ENCODE measurements at regions not wholly inside any gene's neighbourhood (a gene's known extent, or its start where the extent isn't known, plus 50 kb on each side); places are given as distances from the start of the nearest gene placed in this dataset.
"Not testable (repeated sequence)": the region's sequence is repeated elsewhere in the genome, so short reads cannot be mapped to it uniquely, and the experiment has no call there.

DNA sequence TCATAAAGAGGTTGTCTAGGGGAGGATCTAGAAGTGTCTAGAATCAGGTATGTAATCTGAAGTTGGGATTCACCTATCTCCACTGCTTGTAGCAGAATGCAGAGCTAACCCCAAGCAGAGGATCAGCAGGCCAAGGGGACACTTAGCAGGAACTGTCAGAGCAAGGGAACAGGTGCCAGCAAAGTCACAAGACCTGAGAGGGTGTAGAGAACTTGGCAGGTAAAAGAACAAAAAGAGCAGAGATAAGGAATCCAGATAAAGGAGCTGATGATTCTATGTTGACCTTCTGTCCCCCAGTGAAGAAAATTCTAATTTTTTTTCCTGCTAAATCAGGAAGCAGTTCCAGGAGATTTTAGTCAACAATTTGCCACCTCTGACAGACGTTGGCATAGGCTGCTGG lies 91.4 kb upstream of the CCDC71L start:
- Histone ChIP-seq H3K9me3 (peaks cover 0 to 5% (median 0%) of the 10 kb centered on the region in 4 donors), H3K4me1 (peaks cover 0 to 5% (median 0%) of the 10 kb centered on the region in 4 donors), H3K36me3 (no peaks in the 10 kb centered on the region), H3K27ac (no peak overlapping the region), H3K27me3 (no peaks in the 10 kb centered on the region), H3K4me3 (no peak overlapping the region)
- no peak for TF ChIP-seq POLR2A (IDR thresholded peaks at IDR 0.05)
- no peak for TF ChIP-seq EP300 (IDR thresholded peaks at IDR 0.05)
- no peak for TF ChIP-seq CTCF (IDR thresholded peaks at IDR 0.05)
- DNase-seq (ENCODE audit: low spot score in 2 of 2): no peak
- WGBS, 2 donors: 55 to 62% methylated on average over 1 of the region's 1 CpG

GRCh38 chr7:106755024-106755423 lies 94.1 kb upstream of the CCDC71L start:
- not testable (repeated sequence) for H3K36me3 ChIP-seq; DNase-seq (ENCODE audit: low spot score in 2 of 2); H3K9me3 ChIP-seq; H3K4me3 ChIP-seq; H3K27ac ChIP-seq; H3K4me1 ChIP-seq; H3K27me3 ChIP-seq
- 92 to 96% methylated on average over 3 of the region's 3 CpGs for WGBS, 2 donors

DNA sequence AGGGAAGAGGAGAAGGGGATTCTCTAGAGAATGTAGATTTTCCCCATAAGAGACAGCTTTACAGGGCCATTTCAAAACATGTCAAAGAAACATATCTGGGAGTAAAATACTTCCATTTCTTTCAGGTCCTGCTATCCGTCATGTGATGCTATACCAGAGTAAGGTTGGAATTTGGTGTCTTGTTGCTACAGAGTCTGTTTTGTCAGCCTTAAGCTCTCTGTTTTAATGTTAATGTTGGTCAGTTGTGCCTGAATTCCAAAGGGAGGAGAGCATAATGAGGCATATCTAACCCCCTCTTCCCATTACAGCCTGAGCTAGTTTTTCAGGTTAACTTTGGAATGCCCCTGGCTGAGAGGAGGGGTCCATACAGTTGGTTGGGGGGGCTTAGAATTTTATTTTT lies 94.7 kb upstream of the CCDC71L start:
- Histone ChIP-seq H3K4me3 (no peak overlapping the region), H3K27ac (no peak overlapping the region), H3K4me1 (no peaks in the 10 kb centered on the region), H3K27me3 (no peaks in the 10 kb centered on the region), H3K9me3 (peaks cover 0 to 5% (median 0%) of the 10 kb centered on the region in 4 donors), H3K36me3 (no peaks in the 10 kb centered on the region)
- 84 to 93% methylated on average over 1 of the region's 1 CpG for WGBS, 2 donors
- TF ChIP-seq CTCF (IDR thresholded peaks at IDR 0.05) (no peak), POLR2A (IDR thresholded peaks at IDR 0.05) (no peak), EP300 (IDR thresholded peaks at IDR 0.05) (no peak)
- no peak for DNase-seq (ENCODE audit: low spot score in 2 of 2)

DNA sequence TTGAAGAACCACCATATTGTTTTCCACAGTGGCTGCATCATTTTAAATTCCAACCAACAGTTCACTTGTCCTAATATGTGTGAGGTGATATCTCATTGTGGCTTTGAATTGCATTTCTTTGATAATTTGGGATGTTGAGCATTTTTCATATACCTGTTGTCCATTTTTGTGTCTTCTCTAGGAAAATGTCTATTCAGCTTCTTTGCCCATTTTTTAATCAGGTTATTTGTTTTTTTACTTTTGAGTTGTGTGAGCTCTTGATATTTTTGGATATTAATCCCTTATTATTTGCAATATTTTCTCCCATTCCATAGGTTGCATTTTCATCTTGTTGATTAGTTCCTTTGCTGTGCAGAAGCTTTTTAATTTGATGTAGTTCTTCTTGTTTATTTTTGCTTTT lies 95.1 kb upstream of the CCDC71L start:
- Histone ChIP-seq H3K27ac (no peak overlapping the region), H3K4me3 (no peak overlapping the region), H3K36me3 (no peaks in the 10 kb centered on the region), H3K4me1 (no peaks in the 10 kb centered on the region), H3K9me3 (peaks cover 0 to 5% (median 0%) of the 10 kb centered on the region in 4 donors), H3K27me3 (no peaks in the 10 kb centered on the region)
- TF ChIP-seq EP300 (IDR thresholded peaks at IDR 0.05) (no peak), POLR2A (IDR thresholded peaks at IDR 0.05) (no peak), CTCF (IDR thresholded peaks at IDR 0.05) (no peak)
- DNase-seq (ENCODE audit: low spot score in 2 of 2): no peak

- peaks cover 0 to 5% (median 0%) of the 10 kb centered on the region in 4 donors for H3K9me3 ChIP-seq
- no peaks in the 10 kb centered on the region for H3K4me1 ChIP-seq
- DNase-seq (ENCODE audit: low spot score in 2 of 2): no peak
- TF ChIP-seq POLR2A (IDR thresholded peaks at IDR 0.05): no peak
- no peak for TF ChIP-seq CTCF (IDR thresholded peaks at IDR 0.05)
- TF ChIP-seq EP300 (IDR thresholded peaks at IDR 0.05): no peak
- no peak overlapping the region for H3K27ac ChIP-seq
- no peak overlapping the region for H3K4me3 ChIP-seq
- 82 to 90% methylated on average over 11 of the region's 11 CpGs for WGBS, 2 donors
- no peaks in the 10 kb centered on the region for H3K27me3 ChIP-seq
- no peaks in the 10 kb centered on the region for H3K36me3 ChIP-seq
These were observed 95.9 kb upstream of the CCDC71L start for GRCh38 chr7:106756884-106757283.

DNA sequence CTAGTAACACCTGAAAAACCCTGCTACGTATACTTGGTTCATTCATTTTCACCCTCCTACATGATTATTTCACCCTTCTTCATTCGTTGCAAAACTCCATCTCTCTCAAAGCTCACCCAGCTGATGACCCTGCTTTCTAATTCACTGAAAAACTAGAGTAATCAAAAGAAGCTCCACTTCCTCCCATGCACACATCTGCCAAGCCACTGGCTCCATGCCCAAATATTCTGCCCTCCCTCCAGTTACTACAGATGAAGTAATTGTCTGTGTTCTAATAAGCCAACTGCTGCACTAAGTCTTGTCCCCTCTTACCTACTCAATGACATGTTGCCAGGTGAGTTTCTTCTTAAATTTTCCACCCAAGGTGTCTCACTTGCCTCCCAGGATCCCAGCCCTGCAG lies 96.9 kb upstream of the CCDC71L start:
- Histone ChIP-seq H3K4me3 (no peak overlapping the region), H3K27me3 (no peaks in the 10 kb centered on the region), H3K36me3 (no peaks in the 10 kb centered on the region), H3K4me1 (no peaks in the 10 kb centered on the region), H3K27ac (no peak overlapping the region), H3K9me3 (peaks cover 0 to 5% (median 0%) of the 10 kb centered on the region in 4 donors)
- TF ChIP-seq CTCF (IDR thresholded peaks at IDR 0.05) (no peak), EP300 (IDR thresholded peaks at IDR 0.05) (no peak), POLR2A (IDR thresholded peaks at IDR 0.05) (no peak)
- WGBS, 2 donors: 33 to 37% methylated on average over 2 of the region's 2 CpGs
- peak; percentile 21 to 57 for DNase-seq (ENCODE audit: low spot score in 2 of 2)

GRCh38 chr7:106762845-106763244 lies 101.9 kb upstream of the CCDC71L start:
- H3K9me3 ChIP-seq; H3K27ac ChIP-seq; H3K36me3 ChIP-seq; H3K27me3 ChIP-seq; H3K4me3 ChIP-seq; DNase-seq (ENCODE audit: low spot score in 2 of 2); H3K4me1 ChIP-seq: not testable (repeated sequence)
- 94 to 95% methylated on average over 2 of the region's 2 CpGs for WGBS, 2 donors

All from tibial nerve (tissue), 4 donors.